Activated naive CD4-positive, alpha-beta T cell treated with anti-CD3 and anti-CD28 coated beads for 36 hours (primary cell): ENCODE measurements at regions not wholly inside any gene's neighbourhood (a gene's known extent, or its start where the extent isn't known, plus 50 kb on each side); places are given as distances from the start of the nearest gene placed in this dataset.

Experiments
- CTCF ChIA-PET: fragments of 350-600 bp; sonication (Branson Sonifier 250); formaldehyde crosslinking; loops from one replicate; lab custom pipeline; 2021; ENCODE audit warnings: antibody characterized with exemption; lab: Charles Lee
- DNase-seq: peaks from one replicate; pipeline ENCODE4 v3.0.0-alpha.2; 2020
- H3K27ac Mint-ChIP-seq: one replicate; pipeline ENCODE4 v1.8.0; 2021; ENCODE audit warnings: mild to moderate bottlenecking, mixed read lengths
- H3K27me3 Mint-ChIP-seq: one replicate; pipeline ENCODE4 v1.8.0; 2021; ENCODE audit warnings: low read depth, mixed read lengths
- H3K36me3 Mint-ChIP-seq: one replicate; pipeline ENCODE4 v1.8.0; 2021; ENCODE audit warnings: low read depth, mixed read lengths
- H3K4me1 Mint-ChIP-seq: one replicate; pipeline ENCODE4 v1.8.0; 2021; ENCODE audit warnings: low read depth, mixed read lengths
- H3K4me3 Mint-ChIP-seq: one replicate; pipeline ENCODE4 v1.8.0; 2021; ENCODE audit warnings: mild to moderate bottlenecking, moderate library complexity, mixed read lengths
- H3K9me3 Mint-ChIP-seq: one replicate; pipeline ENCODE4 v1.8.0; 2021; ENCODE audit warnings: mixed read lengths
- intact Hi-C: fragments of 100-400 bp; cut with micrococcal nuclease; formaldehyde crosslinking; loops from one replicate; pipeline ENCODE4 v1.15.1; 2023

- peak overlapping the region; percentile 91 for H3K27ac Mint-ChIP-seq
- intact Hi-C loops, result loop anchor here (1.0 to 5.0 kb wide), 4 partner anchors 44 to 315 kb away; partner anchors contain the start of gene ADISSP
- DNase-seq, result peak; percentile 67
- CTCF ChIA-PET, result interaction anchor here (1.0 to 4.5 kb wide), 3 partner anchors 59 to 295 kb away, joined by 3 to 29 read pairs (median 4); partner anchors contain the start of gene RNF24
- H3K9me3 Mint-ChIP-seq, result peaks cover 7% of the 10 kb centered on the region
- H3K36me3 Mint-ChIP-seq, result peaks cover 2% of the 10 kb centered on the region
- peaks cover 4% of the 10 kb centered on the region for H3K27me3 Mint-ChIP-seq
- H3K4me1 Mint-ChIP-seq, result peaks cover 44% of the 10 kb centered on the region
- H3K4me3 Mint-ChIP-seq, result peak overlapping the region; percentile 57
These were observed 66.1 kb upstream of the SMOX start for GRCh38 chr20:4082406-4083097.

GRCh38 chr20:4081421-4081820 is 66.1 kb upstream of the RNF24 start:
- Mint-ChIP-seq H3K4me1 (peaks cover 44% of the 10 kb centered on the region), H3K4me3 (no peak overlapping the region), H3K27me3 (peaks cover 4% of the 10 kb centered on the region), H3K27ac (no peak overlapping the region), H3K9me3 (peaks cover 7% of the 10 kb centered on the region), H3K36me3 (peaks cover 2% of the 10 kb centered on the region)
- intact Hi-C loops, result loop anchor here (5.0 kb wide), 2 partner anchors 84 to 314 kb away; partner anchors contain the start of gene ADISSP
- no peak for DNase-seq
- CTCF ChIA-PET, result interaction anchor here (1.0 kb wide), 1 partner anchor 294 kb away, joined by 3 read pairs; no protein-coding TSS in a partner anchor

GRCh38 chr20:4076671-4077070 is 61.3 kb upstream of the RNF24 start:
- H3K4me1 Mint-ChIP-seq, result peaks cover 12% of the 10 kb centered on the region
- no peaks in the 10 kb centered on the region for H3K36me3 Mint-ChIP-seq
- CTCF ChIA-PET, result interaction anchor here (0.6 to 1.1 kb wide), 4 partner anchors 8 to 1670 kb away, joined by 3 read pairs; no protein-coding TSS in a partner anchor
- no peak for DNase-seq
- H3K9me3 Mint-ChIP-seq, result peaks cover 3% of the 10 kb centered on the region
- H3K4me3 Mint-ChIP-seq, result no peak overlapping the region
- no peak overlapping the region for H3K27ac Mint-ChIP-seq
- intact Hi-C loops, result no loop called here
- no peaks in the 10 kb centered on the region for H3K27me3 Mint-ChIP-seq

- no peak overlapping the region for H3K4me3 Mint-ChIP-seq
- H3K4me1 Mint-ChIP-seq, result peaks cover 9% of the 10 kb centered on the region
- CTCF ChIA-PET, result interaction anchor here (0.6 to 1.1 kb wide), 2 partner anchors 9 to 319 kb away, joined by 3 read pairs; no protein-coding TSS in a partner anchor
- no peak overlapping the region for H3K27ac Mint-ChIP-seq
- H3K27me3 Mint-ChIP-seq, result no peaks in the 10 kb centered on the region
- DNase-seq, result no peak
- intact Hi-C loops, result no loop called here
- H3K9me3 Mint-ChIP-seq, result no peaks in the 10 kb centered on the region
- H3K36me3 Mint-ChIP-seq, result no peaks in the 10 kb centered on the region
These were observed 60.7 kb upstream of the RNF24 start for GRCh38 chr20:4076033-4076432.

- Mint-ChIP-seq H3K27me3 (no peaks in the 10 kb centered on the region), H3K4me3 (no peak overlapping the region), H3K27ac (no peak overlapping the region), H3K9me3 (no peaks in the 10 kb centered on the region), H3K36me3 (no peaks in the 10 kb centered on the region), H3K4me1 (peaks cover 9% of the 10 kb centered on the region)
- CTCF ChIA-PET, result interaction anchor here (0.6 to 1.2 kb wide), 4 partner anchors 16 to 397 kb away, joined by 3 read pairs; no protein-coding TSS in a partner anchor
- intact Hi-C loops, result no loop called here
- no peak for DNase-seq
These were observed 59.6 kb upstream of the RNF24 start for GRCh38 chr20:4074877-4075455.

GRCh38 chr20:4073852-4074741 is 58.7 kb upstream of the RNF24 start:
- CTCF ChIA-PET, result interaction anchor here (0.6 to 1.2 kb wide), 4 partner anchors 17 to 396 kb away, joined by 3 read pairs; no protein-coding TSS in a partner anchor
- peaks cover 9% of the 10 kb centered on the region for H3K4me1 Mint-ChIP-seq
- intact Hi-C loops, result no loop called here
- H3K9me3 Mint-ChIP-seq, result no peaks in the 10 kb centered on the region
- H3K27ac Mint-ChIP-seq, result no peak overlapping the region
- H3K36me3 Mint-ChIP-seq, result no peaks in the 10 kb centered on the region
- no peak overlapping the region for H3K4me3 Mint-ChIP-seq
- no peaks in the 10 kb centered on the region for H3K27me3 Mint-ChIP-seq
- DNase-seq, result no peak

GRCh38 chr20:4071178-4071693 is 55.9 kb upstream of the RNF24 start:
- no peaks in the 10 kb centered on the region for H3K36me3 Mint-ChIP-seq
- intact Hi-C loops, result no loop called here
- no peak overlapping the region for H3K27ac Mint-ChIP-seq
- H3K4me1 Mint-ChIP-seq, result peaks cover 3% of the 10 kb centered on the region
- DNase-seq, result no peak
- H3K27me3 Mint-ChIP-seq, result no peaks in the 10 kb centered on the region
- CTCF ChIA-PET, result interaction anchor here (0.7 to 2.3 kb wide), 6 partner anchors 12 to 272 kb away, joined by 3 to 8 read pairs (median 4); no protein-coding TSS in a partner anchor
- no peaks in the 10 kb centered on the region for H3K9me3 Mint-ChIP-seq
- H3K4me3 Mint-ChIP-seq, result no peak overlapping the region

GRCh38 chr20:4070323-4071177 is 55.2 kb upstream of the RNF24 start:
- Mint-ChIP-seq H3K36me3 (no peaks in the 10 kb centered on the region), H3K4me1 (peaks cover 7% of the 10 kb centered on the region), H3K27me3 (no peaks in the 10 kb centered on the region), H3K27ac (no peak overlapping the region), H3K4me3 (no peak overlapping the region), H3K9me3 (no peaks in the 10 kb centered on the region)
- intact Hi-C loops, result no loop called here
- DNase-seq, result no peak
- CTCF ChIA-PET, result interaction anchor here (0.6 to 2.3 kb wide), 5 partner anchors 13 to 271 kb away, joined by 3 to 8 read pairs (median 4); no protein-coding TSS in a partner anchor

- CTCF ChIA-PET, result no interaction called here
- Mint-ChIP-seq H3K36me3 (no peaks in the 10 kb centered on the region), H3K4me3 (no peak overlapping the region), H3K9me3 (no peaks in the 10 kb centered on the region), H3K4me1 (peaks cover 10% of the 10 kb centered on the region), H3K27ac (no peak overlapping the region), H3K27me3 (no peaks in the 10 kb centered on the region)
- intact Hi-C loops, result no loop called here
- no peak for DNase-seq
These were observed 54.4 kb upstream of the RNF24 start for GRCh38 chr20:4069751-4070150.

- no peak overlapping the region for H3K4me3 Mint-ChIP-seq
- no peak overlapping the region for H3K27ac Mint-ChIP-seq
- CTCF ChIA-PET, result interaction anchor here (0.6 kb wide), 1 partner anchor 22 kb away, joined by 3 read pairs; no protein-coding TSS in a partner anchor
- H3K36me3 Mint-ChIP-seq, result no peaks in the 10 kb centered on the region
- H3K27me3 Mint-ChIP-seq, result no peaks in the 10 kb centered on the region
- no peak for DNase-seq
- H3K4me1 Mint-ChIP-seq, result peaks cover 10% of the 10 kb centered on the region
- intact Hi-C loops, result no loop called here
- H3K9me3 Mint-ChIP-seq, result no peaks in the 10 kb centered on the region
These were observed 53.4 kb upstream of the RNF24 start for GRCh38 chr20:4068708-4069107.

GRCh38 chr20:4067600-4068261 is 52.4 kb upstream of the RNF24 start:
- H3K27ac Mint-ChIP-seq, result no peak overlapping the region
- no peaks in the 10 kb centered on the region for H3K9me3 Mint-ChIP-seq
- CTCF ChIA-PET, result no interaction called here
- peaks cover 10% of the 10 kb centered on the region for H3K4me1 Mint-ChIP-seq
- DNase-seq, result peak; percentile 24
- no peaks in the 10 kb centered on the region for H3K36me3 Mint-ChIP-seq
- H3K4me3 Mint-ChIP-seq, result no peak overlapping the region
- intact Hi-C loops, result no loop called here
- H3K27me3 Mint-ChIP-seq, result no peaks in the 10 kb centered on the region
